ENCODE measurements at regions not wholly inside any gene's neighbourhood (a gene's known extent, or its start where the extent isn't known, plus 50 kb on each side); places are given as distances from the start of the nearest gene placed in this dataset.
A peak's percentile ranks its signal among the peaks of the same experiment; 100 is the strongest.
"Not testable (repeated sequence)": the region's sequence is repeated elsewhere in the genome, so short reads cannot be mapped to it uniquely, and the experiment has no call there.

- H3K4me3 Mint-ChIP-seq; H3K36me3 Mint-ChIP-seq; H3K27ac Mint-ChIP-seq; H3K27me3 Mint-ChIP-seq (ENCODE audit: low read depth); H3K4me1 Mint-ChIP-seq; DNase-seq (ENCODE audit: low spot score in 2 of 2, unreplicated experiment in 2 of 2): not testable (repeated sequence)
- peaks cover 45% of the 10 kb centered on the region for H3K9me3 Mint-ChIP-seq
- TF ChIP-seq CTCF (IDR thresholded peaks at IDR 0.05; ENCODE audit: unreplicated experiment), result peak; percentile 66
Observed at GRCh38 chr10:42192450-42192849, 445.9 kb downstream of the ZNF33B start.

GRCh38 chr10:42187501-42188195, 450.7 kb downstream of the ZNF33B start:
- not testable (repeated sequence) for H3K36me3 Mint-ChIP-seq; H3K4me3 Mint-ChIP-seq; DNase-seq (ENCODE audit: low spot score in 2 of 2, unreplicated experiment in 2 of 2); H3K27me3 Mint-ChIP-seq (ENCODE audit: low read depth); H3K27ac Mint-ChIP-seq; H3K4me1 Mint-ChIP-seq
- peaks cover 27% of the 10 kb centered on the region for H3K9me3 Mint-ChIP-seq

DNA sequence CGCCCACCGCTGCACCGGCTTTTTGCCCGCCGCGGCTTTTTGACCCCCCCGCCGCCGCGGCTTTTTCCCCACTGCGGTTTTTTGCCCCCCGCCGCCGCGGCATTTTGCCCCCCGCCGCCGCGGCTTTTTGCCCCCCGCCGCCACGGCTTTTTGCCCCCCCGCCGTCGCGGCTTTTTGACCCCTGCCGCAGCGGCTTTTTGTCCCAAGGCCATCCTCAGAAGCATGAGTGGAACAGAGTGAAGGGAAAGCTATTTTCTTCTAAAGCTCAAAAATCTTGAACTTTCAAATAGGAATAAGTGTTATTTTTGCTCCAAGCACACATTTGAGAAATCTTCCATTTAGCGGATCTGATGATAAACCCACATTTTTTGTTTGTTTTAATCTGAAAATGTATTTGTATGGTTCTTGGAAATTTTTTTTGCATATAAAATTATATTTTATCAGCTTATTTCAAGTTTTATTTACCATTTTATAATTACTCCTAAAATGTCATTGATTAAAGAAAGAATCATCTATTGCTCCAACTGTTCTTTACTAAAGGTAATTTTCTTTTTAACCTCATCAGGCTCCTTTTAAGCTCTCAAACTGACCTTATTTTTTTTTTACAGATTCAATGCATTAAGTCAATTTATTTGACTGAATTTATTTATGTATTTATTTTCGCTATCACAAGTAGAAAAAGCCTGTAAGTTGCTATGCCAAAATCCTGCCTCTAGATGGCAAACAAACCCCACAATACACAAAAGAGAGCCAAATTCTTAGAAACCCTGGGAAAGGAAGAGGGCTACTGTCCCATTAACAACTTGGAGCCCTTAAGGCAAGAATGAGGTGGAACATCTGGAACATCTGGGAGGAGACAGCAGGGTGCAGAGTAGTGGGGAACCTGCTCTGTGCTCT, 460.3 kb downstream of the ZNF33B start:
- H3K27ac Mint-ChIP-seq; H3K4me1 Mint-ChIP-seq; H3K4me3 Mint-ChIP-seq; DNase-seq (ENCODE audit: low spot score in 2 of 2, unreplicated experiment in 2 of 2); H3K27me3 Mint-ChIP-seq (ENCODE audit: low read depth); H3K36me3 Mint-ChIP-seq: not testable (repeated sequence)
- H3K9me3 Mint-ChIP-seq, result peaks cover 57% of the 10 kb centered on the region

GRCh38 chr10:42177077-42177792, 461.1 kb downstream of the ZNF33B start:
- no peaks in the 10 kb centered on the region for H3K27me3 Mint-ChIP-seq (ENCODE audit: low read depth)
- peaks cover 4% of the 10 kb centered on the region for H3K36me3 Mint-ChIP-seq
- no peak overlapping the region for H3K4me3 Mint-ChIP-seq
- DNase-seq (ENCODE audit: low spot score in 2 of 2, unreplicated experiment in 2 of 2), result no peak
- H3K27ac Mint-ChIP-seq, result no peak overlapping the region
- H3K9me3 Mint-ChIP-seq, result peaks cover 56% of the 10 kb centered on the region
- no peaks in the 10 kb centered on the region for H3K4me1 Mint-ChIP-seq
- no peak for TF ChIP-seq CTCF (IDR thresholded peaks at IDR 0.05; ENCODE audit: unreplicated experiment)

DNA sequence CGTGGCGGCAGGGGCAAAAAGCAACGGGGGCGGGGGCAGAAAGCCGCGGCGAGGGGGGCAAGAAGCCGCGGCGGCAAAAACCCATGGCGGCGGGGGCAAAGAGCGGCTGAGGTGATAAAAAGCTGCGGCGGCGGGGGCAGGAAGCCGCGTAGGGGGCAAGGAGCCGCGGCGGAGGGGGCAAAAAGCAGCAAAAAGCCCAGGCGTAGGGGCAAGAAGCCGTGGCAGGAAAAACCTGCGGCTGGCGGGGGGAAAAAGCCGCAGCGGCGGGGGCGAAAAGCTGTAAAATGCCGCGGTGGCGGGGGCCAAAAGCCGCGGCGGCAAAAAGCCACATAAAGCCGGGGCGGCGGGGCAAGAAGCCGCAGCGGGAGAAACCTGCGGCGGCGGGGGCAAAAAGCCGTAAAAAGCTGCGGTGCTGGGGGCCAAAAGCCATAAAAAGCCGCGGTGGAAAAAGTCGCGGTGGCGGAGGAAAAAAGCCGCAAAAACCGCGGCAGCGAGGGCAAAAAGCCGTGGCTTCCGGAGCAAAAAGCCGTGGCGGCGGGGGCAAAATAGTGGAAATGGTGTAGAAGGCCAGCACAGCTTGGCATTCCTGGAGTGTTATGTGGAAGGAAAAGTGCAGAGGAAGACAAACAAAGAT, 487.8 kb downstream of the ZNF33B start:
- H3K4me3 Mint-ChIP-seq, result no peak overlapping the region
- no peaks in the 10 kb centered on the region for H3K27me3 Mint-ChIP-seq (ENCODE audit: low read depth)
- H3K4me1 Mint-ChIP-seq, result no peaks in the 10 kb centered on the region
- TF ChIP-seq CTCF (IDR thresholded peaks at IDR 0.05; ENCODE audit: unreplicated experiment), result no peak
- H3K27ac Mint-ChIP-seq, result no peak overlapping the region
- peaks cover 45% of the 10 kb centered on the region for H3K9me3 Mint-ChIP-seq
- H3K36me3 Mint-ChIP-seq, result peaks cover 7% of the 10 kb centered on the region
- no peak for DNase-seq (ENCODE audit: low spot score in 2 of 2, unreplicated experiment in 2 of 2)

- Mint-ChIP-seq H3K27ac (no peak overlapping the region), H3K27me3 (ENCODE audit: low read depth) (no peaks in the 10 kb centered on the region), H3K36me3 (peaks cover 7% of the 10 kb centered on the region), H3K4me3 (no peak overlapping the region), H3K9me3 (peaks cover 38% of the 10 kb centered on the region), H3K4me1 (no peaks in the 10 kb centered on the region)
- DNase-seq (ENCODE audit: low spot score in 2 of 2, unreplicated experiment in 2 of 2), result no peak
- no peak for TF ChIP-seq CTCF (IDR thresholded peaks at IDR 0.05; ENCODE audit: unreplicated experiment)
Observed at GRCh38 chr10:42149722-42150427, 488.5 kb downstream of the ZNF33B start.

Measured in mesothelial cell of epicardium (in vitro differentiated cells).